Testis (tissue), 2 donors: ENCODE measurements at regions not wholly inside any gene's neighbourhood (a gene's known extent, or its start where the extent isn't known, plus 50 kb on each side); places are given as distances from the start of the nearest gene placed in this dataset.

Source experiments
- CTCF ChIP-seq, 3 experiments: fragments of 450-650 bp in 2 of 3; fragments of 200-600 bp in 1 of 3; sonication (generic) in 1 of 3; IDR thresholded peaks; one replicate each; pipeline ENCODE4 v1.5.1; 2016 to 2019; ENCODE audit warnings: antibody characterized with exemption in 3 of 3, mild to moderate bottlenecking in 2 of 3, moderate library complexity in 1 of 3
- POLR2A ChIP-seq: fragments of 450-650 bp; IDR thresholded peaks from one replicate; pipeline ENCODE4 v1.6.1; 2017; ENCODE audit warnings: antibody characterized with exemption, mild to moderate bottlenecking, moderate library complexity

- TF ChIP-seq CTCF (IDR thresholded peaks at IDR 0.05) (no peak), POLR2A (no peak)
Observed at GRCh38 chr12:11986165-11986564, 84.6 kb upstream of the BCL2L14 start.
